CMK (cell line): ENCODE measurements at regions not wholly inside any gene's neighbourhood (a gene's known extent, or its start where the extent isn't known, plus 50 kb on each side); places are given as distances from the start of the nearest gene placed in this dataset.
A peak's percentile ranks its signal among the peaks of the same experiment; 100 is the strongest.
"Not testable (repeated sequence)": the region's sequence is repeated elsewhere in the genome, so short reads cannot be mapped to it uniquely, and the experiment has no call there.

Source experiments
- DNase-seq: peaks from one replicate; pipeline ENCODE4 v3.0.0-alpha.2; 2010; ENCODE audit warnings: low read depth

DNA sequence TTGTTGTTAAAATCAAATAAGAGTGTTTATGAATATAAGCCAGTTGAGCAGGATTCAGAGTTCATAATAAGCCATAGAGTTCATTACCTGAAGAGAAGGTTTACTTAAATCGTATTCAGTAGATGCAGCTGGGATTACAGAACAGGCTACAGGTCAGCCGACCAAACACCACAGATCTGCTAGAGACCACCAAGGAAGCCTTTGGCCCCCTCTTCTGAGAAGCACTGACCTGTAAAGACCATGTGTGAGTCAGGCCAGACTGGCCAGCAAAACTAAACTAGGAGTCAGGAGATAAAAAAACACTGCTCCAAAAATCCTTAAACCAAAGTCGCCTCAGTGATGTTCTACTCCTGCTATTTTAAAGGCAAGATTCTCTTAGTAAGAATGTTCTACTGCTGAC lies 1125.5 kb downstream of the FAT4 start:
- DNase-seq, result no peak

DNA sequence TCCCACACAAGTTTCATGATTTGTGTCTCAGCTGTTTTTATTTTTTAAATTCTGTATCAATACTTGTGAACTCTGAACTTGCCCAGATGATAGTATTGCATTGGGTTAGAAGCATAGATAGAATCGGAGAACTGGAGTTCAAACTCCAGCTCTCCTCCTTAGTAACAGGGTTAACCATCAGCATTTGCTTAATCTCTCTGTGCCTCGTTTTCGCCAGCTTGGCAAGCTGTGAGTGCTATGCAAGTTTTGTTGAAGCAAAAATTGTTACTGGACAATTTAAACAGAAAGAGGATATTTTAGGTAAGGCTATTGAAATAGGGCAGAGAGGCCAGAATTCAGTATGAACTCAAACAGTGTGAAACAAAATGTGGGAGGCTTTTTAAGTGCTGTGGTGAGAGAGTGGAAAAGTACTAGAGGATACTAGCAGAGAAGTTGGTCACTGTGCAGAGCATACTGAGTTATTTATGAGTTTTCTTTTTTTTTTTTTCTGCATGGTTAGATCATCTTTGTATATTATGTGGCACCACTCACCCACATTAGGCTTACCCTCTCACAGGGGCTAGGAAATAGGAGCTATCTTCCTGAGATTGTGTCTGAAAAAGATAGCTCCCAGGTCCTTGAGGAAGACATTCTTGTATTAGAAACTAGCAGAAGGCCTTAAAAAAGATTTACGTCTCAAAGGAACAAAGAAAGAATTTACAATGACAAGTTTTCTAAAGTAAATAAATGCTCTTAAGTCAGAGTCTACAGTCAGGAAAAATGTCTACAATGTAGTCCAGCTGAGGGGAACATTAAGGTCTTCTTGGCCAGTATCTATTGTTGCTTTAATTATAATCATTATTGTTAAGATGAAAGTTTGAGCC lies 1126.6 kb downstream of the FAT4 start:
- DNase-seq, result no peak

DNA sequence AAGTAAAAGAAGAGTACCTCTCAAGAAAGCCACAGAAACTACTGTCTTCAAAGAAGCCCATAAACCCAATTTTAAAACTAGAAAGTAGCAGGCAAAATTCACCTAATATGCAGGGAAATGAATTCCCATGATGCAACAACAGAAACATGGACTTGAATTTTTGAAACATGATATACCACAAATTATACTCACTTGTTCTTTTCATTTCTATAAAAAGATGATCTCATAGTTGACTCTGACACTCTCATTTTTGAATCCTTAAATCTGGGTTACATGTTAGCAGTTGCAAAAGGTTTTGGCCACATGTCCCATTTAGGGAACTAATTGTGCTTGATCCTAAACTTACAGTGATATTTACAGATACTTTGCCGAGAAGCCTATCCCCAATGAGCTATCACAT lies 1130.8 kb downstream of the FAT4 start:
- DNase-seq, result no peak

DNA sequence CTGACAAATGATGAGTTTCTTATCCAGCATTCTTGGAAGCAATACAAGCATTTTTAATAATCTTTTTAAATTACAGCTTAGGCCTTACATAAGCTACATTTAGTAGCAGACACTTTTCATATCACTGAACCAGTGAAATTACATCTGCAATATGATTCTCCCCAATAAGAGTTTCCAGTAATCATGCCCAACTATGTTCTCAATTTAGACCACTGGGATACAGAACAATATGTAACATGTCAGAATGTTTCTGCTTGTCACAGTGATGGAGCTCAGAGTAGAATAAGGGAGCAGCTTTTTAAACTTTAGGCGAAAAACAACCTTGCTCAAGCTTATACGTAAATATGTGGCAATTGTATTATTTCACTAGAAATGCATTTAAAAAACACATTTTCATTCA lies 1132.2 kb downstream of the FAT4 start:
- DNase-seq, result no peak

DNA sequence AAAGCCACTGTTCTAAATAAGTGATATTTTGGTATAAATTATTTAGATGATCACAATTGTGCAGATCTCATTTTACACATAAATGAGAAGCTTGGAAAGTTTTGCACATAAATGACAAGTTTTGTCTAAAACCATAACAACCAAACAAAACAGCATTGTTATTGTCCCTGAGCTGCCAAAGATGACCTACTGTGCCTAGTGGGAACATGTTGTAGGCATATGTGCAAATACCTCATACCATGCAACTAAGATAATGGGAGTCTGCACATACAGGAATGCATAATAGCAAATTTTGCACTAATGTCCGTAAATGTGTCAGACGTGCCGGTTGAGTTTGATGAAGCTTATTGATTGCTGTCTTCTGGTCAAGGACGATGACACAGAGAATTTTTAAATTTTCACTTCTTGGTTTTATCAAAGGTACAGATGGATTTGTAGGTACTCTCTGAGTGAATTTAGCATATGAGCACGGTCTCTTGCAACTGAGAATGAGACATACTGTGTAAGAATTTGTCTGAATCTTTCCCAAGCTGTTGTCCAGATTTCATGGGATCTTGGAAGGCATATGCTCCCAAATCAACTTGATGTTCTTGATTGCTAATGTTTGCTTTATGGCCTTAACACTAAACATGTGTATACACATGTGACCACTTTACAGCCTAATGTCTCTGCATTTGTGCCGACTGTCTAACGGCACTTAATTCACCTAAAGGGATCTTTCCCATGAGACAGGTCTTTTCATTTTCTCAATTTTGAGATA lies 1133.5 kb downstream of the FAT4 start:
- no peak for DNase-seq

DNA sequence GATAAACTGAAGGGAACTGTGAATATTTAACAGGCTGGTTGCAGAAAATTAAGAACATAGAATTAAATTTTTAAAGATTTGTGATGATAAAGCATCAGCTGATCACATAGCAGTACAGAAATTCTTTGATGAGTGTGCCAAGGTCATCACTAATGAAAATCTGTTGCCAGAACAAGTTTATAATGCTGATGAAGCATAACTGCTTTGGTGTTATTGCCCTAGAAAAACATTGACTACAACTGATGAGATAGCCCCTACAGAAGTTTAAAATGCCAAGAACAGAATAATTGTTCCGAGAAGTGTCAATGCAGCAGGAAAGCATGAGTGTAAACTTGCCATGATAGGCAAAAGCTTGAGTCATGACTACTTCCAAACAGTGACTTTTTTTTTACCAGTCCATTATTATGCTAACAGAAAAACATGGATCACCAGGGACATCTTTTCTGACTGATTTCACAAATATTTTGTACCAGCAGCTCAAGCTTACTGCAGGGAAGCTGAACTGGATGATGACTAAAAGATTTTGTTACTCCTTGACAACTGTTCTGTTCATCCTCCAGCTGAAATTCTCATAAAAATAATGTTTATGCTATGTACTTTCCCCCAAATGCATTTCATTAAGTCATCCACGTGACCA lies 1136.6 kb downstream of the FAT4 start:
- no peak for DNase-seq

DNA sequence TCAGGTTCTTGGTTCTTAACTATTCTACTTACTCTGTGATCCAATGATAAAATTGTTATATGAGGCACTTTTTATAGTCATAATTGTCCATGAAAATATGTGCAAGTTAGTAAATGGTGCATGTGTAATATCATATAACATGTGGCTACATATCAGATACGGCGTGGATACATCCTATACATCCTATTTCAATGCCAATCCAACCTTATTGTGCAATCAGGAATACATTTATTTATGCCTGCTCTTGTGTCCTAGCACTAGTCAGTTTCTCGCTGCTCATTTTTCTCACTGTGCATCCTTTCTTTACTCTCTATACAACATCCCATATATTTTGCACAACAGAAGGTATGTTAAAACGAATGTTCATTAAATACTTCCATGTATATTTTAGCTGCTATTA lies 1141.1 kb downstream of the FAT4 start:
- DNase-seq, result no peak

DNA sequence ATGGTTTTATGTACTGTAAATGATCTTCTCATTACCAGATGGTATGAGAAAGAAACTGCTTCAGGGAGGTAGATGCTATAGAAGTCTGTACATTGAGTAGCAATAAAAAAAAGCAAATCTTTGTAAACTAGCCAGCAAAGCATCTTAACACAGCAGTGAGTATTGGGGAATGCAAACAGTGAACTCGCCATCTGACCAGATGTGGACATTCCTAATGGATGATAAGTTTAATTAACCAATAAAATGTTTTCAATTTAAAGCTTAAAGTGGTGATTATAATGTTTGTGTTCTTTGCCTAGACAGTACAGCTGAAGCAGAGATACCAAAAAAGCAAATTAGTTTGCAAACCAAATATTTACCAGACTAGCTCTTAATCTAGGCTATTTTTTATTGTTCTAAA lies 1144.2 kb downstream of the FAT4 start:
- DNase-seq, result no peak

DNA sequence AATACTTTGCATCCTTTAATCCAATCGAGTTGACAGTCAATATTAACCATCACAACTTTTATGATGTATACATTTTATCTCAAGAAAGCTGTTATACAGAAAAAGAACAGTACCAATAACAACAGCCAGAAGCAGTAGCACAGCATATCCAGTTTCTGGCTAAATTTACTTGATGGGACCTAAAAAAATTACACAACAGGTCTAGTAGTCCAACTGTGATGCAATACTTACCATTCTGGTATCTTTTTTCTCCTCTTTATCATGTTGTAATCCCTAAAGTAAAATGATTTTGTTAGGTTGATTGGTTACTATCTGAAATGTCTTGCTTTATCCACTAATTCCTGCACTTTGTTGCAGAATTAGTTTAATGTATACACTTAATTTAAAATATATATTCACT lies 1150.6 kb downstream of the FAT4 start:
- DNase-seq, result no peak

DNA sequence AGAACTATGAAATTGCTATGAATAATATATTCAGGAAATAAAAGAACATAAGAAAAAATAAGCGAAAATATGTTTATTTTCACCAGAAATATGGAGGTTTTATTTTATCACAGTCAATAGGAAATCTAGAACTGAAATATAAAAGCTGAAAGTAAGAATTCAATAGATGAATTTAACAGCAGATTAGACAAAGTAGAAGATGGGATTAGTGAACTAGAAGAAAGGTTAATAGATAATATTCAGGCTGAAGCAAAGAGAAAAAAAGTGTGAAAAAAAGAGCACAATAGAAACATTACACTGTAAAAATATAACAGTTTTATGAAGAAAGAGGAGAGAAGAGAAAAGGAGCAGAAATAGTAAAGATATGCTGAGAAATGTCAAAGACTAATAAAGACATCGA lies 1152.1 kb downstream of the FAT4 start:
- no peak for DNase-seq

DNA sequence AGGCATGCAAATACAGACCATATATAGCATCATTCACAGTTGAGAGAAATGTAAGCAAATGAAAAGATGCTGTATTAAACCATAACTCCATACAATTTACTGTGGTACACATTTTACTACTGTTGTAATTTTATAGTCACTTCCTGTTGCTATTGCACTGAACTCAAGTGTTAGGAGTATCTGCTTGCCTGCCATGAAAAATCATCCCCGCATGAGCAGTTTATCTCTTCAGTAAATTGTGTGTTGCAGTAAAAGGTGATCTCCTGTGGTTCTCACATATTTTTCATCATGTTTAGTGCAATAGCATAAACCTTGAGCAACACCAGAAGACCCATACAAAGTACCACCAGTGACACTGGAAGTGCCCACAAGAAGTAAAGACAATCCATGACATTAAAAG lies 1153.4 kb downstream of the FAT4 start:
- no peak for DNase-seq

DNA sequence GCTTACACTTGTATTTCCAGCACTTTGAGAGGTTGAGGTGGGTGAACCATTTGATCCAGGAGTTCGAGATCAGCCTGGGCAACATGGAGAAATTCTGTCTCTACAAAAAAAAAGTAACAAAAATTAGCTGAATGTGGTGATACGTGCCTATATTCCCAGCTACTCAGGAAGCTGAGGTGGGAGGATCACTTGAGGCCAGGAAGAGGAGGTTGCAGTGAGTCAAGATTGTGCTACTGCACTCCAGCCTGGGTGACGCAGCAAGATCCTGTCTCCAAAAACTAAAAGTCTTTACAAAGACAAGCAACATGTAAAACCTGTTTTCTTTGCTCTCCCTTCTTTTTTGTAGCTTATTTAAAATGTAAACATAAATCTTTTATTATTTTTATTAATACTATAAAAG lies 1156.1 kb downstream of the FAT4 start:
- DNase-seq, result peak; percentile 44

DNA sequence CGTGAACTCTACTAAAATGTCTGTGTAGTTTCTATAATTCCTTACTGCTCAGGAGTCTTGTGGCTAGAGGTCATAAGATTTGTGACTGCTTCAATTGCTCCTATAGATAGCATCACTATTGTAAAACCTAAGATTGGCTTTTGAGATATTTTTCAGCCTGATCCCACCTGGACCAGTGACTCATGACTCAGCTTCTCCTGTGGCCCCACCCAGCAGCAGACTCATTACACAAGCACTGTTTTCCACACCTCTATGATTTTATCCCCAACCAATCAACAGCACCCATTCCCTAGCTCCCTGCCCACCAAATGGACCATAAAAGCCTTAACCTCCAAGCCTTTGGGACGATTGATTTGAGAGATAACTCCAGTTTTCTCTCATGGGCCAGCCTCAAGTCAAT lies 1157.0 kb upstream of the INTU start:
- DNase-seq, result no peak

DNA sequence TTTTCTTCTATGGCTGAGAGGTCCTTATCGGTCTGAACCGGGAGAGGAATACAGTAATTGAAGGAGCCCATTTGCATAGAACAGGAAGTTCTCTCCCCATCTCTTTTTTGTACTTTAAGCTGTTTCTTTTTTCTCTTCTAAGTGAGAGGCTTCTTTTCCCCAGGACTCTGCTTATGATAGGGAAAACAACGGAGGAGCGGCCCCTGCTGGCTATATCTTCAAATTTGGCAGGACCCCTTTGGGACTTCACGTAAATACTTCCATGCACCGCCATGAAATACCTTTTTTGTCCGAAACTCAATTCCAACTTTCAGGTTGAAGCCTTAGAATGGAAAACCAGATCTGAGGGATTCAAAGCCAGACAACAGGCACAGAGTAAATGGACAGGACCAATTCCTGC lies 1153.0 kb upstream of the INTU start:
- DNase-seq, result no peak

DNA sequence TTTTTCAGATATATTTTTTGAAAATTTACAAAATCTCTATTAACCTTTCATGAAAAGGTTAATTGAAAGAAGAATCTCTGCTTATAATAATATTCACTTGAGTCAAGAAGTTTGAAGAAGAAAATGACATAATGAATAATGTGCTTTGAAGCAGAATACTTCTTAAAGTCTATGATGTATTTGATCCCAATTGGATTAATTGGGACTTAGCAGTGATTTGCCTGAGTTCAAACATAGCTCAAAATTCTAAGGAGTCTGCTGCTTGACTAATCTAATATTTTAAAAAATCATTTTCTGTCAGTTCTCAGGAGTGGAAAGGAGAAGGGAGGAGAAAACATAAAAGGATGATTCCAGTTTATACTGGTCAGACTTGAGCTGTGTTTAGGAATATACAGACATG lies 1150.4 kb upstream of the INTU start:
- DNase-seq, result no peak

DNA sequence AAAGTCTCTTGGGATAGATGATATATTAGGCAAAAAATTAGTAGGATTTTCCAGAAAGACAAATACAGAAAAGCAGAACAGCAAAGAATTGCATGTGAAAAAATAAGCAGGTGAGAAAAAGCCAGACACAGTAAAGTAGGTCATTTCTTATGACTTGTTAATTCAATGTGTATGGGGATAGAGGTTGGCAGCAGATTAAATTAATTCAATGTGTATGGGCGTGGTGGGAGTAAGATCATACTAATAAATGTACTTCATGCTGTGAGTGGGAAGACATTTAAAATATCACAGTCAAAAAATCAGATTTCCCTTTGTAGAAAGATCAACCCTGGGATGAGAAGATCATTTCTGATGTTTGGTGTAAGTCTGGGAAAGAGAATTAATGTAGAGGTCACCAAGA lies 1146.4 kb upstream of the INTU start:
- DNase-seq, result no peak

DNA sequence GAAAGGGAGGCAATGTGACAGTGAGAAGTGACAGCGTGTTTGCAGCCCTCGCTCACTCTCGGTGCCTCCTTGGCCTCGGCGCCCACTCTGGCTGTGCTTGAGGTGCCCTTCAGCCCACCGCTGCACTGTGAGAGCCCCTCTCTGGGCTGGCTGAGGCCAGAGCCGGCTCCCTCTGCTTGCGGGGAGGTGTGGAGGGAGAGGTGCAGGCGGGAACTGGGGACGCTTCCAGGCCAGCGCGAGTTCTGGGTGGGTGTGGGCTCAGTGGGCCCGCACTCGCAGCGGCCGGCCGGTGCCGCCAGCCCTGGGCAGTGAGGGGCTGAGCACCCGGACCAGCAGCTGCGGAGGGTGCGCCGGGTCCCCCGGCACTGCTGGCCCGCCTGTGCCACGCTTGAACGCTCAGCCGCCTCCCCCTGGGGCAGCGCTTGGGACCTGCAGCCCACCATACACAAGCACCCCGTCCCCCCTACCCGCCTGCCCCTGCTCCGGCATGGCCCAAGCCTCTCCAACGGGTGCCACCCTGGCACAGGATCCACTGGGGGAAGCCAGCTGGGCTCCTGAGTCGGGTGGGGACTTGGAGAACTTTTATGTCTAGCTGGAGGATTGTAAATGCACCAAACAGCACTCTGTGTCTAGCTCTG lies 1142.8 kb upstream of the INTU start:
- no peak for DNase-seq

DNA sequence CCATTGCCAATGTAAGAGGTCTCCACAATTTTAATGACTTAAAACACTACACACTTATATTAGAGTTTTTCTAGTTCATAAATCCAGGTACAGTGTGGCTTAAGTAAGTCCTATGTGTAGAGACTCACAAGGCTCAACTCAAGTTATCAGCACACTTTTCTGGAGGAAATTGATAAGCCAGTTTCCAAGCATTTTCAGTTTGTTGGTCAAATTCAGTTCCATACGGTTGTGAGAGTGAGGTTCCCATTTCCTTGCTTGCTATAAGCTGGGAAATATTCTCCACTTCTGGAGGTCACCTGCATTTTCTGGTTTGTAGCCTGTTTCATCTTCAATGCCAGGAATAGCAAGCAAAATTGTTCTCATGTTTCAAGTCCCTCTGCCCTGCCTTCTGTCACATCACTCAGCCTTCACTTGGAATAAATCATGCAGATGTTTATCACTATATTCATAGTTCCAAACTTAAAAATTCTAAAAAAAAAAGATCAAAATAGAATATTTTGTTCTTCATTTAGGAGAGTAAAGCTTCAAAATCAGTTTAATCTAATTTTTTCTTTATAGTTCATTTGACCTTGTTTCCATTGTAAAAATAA lies 1137.5 kb upstream of the INTU start:
- DNase-seq, result peak; percentile 33

DNA sequence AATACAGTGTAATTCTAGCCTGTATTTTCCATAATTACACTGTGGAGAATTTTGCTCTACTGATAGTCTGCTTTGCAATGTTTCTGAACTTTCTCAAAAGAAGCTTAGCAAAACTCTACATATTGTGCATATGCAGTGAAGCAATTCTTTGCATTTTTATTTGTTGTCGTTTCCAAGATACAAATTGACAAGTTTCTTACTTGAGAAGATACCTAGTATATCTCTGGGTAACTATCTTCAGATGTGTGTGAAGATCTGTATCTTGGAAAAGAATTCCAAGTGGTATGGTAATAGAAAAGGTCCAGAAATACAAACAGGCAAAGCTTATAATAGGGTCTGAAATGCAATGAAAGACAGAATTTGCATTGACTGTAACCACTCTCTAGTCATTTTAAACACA lies 1119.8 kb upstream of the INTU start:
- DNase-seq, result no peak

DNA sequence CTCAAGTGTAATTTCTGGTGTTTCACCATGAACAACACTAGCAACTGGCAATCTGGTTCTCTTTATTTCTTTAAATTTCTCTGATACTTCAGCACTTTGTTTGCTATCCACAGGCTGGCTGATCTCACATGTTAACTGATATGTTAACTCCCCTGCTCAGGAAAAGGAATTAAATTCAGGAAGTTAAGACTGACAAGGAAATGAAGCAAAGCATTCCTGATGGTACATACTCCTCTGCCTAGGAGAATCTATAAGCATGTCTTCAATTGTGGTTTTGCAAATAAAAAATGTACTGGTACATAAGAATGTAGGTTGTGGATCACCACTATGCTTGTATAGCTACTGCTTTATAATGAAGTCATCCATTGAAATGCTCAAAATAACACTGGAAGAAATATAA lies 1119.2 kb upstream of the INTU start:
- no peak for DNase-seq

DNA sequence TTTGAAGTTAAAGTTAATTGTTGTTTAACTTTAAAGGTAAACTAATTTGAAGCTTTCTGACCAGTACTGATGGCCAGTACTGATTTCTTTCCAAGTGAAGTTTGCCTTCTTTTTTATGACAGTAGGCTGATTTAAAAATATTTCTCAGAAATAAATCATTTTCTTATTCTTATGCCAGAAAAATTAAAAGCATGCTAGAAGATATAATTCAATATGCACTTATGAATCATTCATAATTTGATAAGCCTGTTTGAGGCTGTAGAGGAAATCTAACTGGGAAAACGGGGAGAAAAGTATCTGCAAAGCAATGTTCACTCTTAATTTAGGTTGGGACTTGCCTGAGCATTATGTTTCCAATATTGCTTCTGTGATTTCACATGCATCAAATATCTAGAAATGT lies 1112.0 kb upstream of the INTU start:
- DNase-seq, result no peak

DNA sequence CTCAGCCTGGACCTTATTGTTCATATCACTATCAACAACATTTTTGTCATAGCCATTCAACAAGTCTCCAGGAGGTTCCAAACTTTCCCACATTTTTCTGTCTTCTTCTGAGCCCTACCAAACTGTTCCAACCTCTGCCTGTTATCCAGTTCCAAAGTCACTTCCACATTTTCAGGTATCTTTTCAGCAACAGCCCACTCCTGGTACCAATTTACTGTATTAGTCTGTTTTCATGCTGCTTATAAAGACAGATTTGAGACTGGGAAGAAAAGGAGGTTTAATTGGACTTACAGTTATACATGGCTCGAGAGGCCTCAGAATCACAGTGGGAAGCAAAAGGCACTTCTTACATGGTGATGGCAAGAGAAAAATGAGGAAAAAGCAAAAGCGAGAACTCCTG lies 1107.4 kb upstream of the INTU start:
- DNase-seq, result not testable (repeated sequence)
